AG04449 (cell line): ENCODE measurements at regions not wholly inside any gene's neighbourhood (a gene's known extent, or its start where the extent isn't known, plus 50 kb on each side); places are given as distances from the start of the nearest gene placed in this dataset.

Experiments
- CTCF ChIA-PET: fragments of 350-600 bp; formaldehyde crosslinking; extraction: SDS; loops from one replicate; lab custom pipeline; 2021; ENCODE audit warnings: antibody characterized with exemption; lab: Yijun Ruan, JAX
- POLR2A ChIA-PET: fragments of 400-600, 350-600 bp; formaldehyde crosslinking; extraction: SDS; loops from one replicate; lab custom pipeline; 2020; ENCODE audit warnings: antibody characterized with exemption, inconsistent platforms; lab: Yijun Ruan, JAX
- DNase-seq: peaks from one replicate; pipeline ENCODE4 v3.0.0-alpha.2; 2010; ENCODE audit warnings: low read depth, low spot score
- H3K4me3 ChIP-seq: 2 replicates; pipeline ENCODE4 v1.5.1; 2011; ENCODE audit warnings: low read depth, mild to moderate bottlenecking, control low read depth, low read length
- TF ChIP-seq, protein P1 (sequence below): IDR thresholded peaks from one replicate; pipeline ENCODE4 v1.5.1; 2011; ENCODE audit warnings: mild to moderate bottlenecking, moderate library complexity, low read length, control low read depth, inconsistent platforms; ENCODE audit not compliant: insufficient read depth; ENCODE audit errors: missing control alignments

DNA sequence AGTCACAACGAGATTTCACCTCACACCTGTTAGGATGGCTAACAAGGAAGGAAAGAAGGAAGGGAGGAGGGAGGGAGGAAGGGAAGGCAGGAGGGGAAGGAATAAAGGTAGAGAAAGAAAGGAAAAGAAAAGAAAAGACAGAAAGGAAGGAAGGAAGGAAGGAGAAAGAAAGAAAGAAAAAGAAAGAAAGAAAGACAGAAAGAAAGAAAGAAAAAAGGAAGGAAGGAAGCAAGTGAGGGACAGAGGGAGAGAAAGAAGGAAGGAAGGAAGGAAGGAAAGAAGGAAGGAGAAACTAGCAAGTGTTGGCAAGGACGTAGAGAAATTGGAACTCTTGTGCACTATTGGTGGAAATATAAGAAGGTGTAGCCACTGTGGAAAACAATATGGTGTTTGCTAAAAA is 52.2 kb downstream of the CCDC185 start:
- ChIA-PET POLR2A (no interaction called here), CTCF (no interaction called here)
- DNase-seq: no peak
- TF ChIP-seq, protein P1, sequence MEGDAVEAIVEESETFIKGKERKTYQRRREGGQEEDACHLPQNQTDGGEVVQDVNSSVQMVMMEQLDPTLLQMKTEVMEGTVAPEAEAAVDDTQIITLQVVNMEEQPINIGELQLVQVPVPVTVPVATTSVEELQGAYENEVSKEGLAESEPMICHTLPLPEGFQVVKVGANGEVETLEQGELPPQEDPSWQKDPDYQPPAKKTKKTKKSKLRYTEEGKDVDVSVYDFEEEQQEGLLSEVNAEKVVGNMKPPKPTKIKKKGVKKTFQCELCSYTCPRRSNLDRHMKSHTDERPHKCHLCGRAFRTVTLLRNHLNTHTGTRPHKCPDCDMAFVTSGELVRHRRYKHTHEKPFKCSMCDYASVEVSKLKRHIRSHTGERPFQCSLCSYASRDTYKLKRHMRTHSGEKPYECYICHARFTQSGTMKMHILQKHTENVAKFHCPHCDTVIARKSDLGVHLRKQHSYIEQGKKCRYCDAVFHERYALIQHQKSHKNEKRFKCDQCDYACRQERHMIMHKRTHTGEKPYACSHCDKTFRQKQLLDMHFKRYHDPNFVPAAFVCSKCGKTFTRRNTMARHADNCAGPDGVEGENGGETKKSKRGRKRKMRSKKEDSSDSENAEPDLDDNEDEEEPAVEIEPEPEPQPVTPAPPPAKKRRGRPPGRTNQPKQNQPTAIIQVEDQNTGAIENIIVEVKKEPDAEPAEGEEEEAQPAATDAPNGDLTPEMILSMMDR: no peak
- no peak overlapping the region for H3K4me3 ChIP-seq

DNA sequence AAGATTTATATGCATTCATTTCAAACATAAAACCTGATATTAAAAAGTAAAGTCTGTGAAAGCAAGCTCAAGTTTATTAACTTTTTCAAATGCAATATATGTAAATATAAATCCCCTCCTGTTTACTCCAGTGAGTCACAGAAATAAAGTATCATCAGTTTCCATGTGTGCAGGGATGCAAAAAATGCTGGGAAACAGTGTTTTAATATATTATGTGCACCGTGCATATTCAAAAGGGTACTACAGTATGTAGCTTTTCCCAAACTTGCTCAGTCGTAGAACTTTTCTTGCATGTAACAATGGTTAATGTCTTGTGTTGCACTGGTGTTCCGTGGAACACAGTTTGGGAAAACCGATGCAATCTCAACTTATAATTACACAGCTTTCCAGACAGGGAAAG is 60.7 kb downstream of the CCDC185 start:
- DNase-seq: no peak
- H3K4me3 ChIP-seq: no peak overlapping the region
- TF ChIP-seq, protein P1: no peak
- ChIA-PET CTCF (no interaction called here), POLR2A (no interaction called here)

GRCh38 chr1:223454959-223455358 is 61.7 kb downstream of the CCDC185 start:
- ChIA-PET CTCF (no interaction called here), POLR2A (no interaction called here)
- TF ChIP-seq, protein P1: no peak
- no peak overlapping the region for H3K4me3 ChIP-seq
- no peak for DNase-seq

DNA sequence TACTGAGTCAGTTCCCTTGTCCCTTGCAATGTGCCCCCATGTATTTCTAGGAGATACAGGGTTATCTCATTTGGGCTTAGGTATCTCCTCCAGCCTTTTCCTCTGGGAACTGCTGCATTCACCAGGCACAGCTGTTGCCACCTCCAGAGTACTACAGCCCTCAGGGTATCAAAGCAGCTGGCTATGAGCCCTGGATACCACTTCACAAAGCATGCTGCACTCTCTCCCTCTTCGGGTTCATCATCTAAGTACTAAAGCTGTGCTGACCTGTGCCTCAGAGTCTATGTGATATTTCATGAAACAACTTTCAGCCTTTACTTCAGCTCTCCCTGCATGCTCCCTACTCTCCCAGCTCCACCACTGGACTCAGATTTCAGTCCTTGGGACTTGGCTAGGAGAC is 62.3 kb downstream of the CCDC185 start:
- no peak overlapping the region for H3K4me3 ChIP-seq
- TF ChIP-seq, protein P1: no peak
- POLR2A ChIA-PET: no interaction called here
- DNase-seq: no peak
- CTCF ChIA-PET: no interaction called here

GRCh38 chr1:223456747-223457146 is 63.5 kb downstream of the CCDC185 start:
- no peak overlapping the region for H3K4me3 ChIP-seq
- ChIA-PET CTCF (interaction anchor here (1.0 kb wide), 1 partner anchor 324 kb away, joined by 3 read pairs; no protein-coding TSS in a partner anchor), POLR2A (no interaction called here)
- TF ChIP-seq, protein P1: no peak
- no peak for DNase-seq

DNA sequence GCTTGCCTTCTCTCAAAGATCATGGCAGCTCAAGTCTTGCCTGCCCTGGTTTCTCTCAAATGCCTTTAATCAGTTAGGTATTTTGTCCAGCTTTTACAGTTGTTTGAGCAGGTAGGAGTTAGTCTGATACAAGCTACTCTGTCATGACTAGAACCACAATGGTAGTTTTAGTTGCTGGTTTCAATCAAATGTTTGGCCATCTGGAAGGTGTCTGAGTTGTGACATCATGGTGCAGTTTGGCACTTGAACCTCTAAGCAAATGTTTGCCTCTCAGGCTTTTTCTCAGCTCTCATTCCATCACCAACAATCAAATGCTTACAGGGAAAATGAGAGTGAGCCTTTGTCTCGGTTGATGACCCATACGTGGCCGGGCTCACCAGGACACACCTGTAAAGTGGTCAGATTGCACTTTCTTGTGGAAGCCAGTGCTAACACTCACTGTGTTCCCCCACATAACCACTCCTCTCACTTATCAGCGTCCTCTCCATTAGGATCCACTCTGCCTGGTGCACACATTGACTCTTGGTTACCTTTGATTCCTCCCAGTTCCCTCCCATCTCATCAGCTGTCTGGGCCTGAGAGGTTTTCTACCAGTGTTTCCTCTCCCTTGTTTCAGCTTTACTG is 67.5 kb downstream of the CCDC185 start:
- ChIA-PET CTCF (no interaction called here), POLR2A (no interaction called here)
- H3K4me3 ChIP-seq: no peak overlapping the region
- TF ChIP-seq, protein P1: no peak
- DNase-seq: no peak
